CD14-positive monocyte (primary cell): ENCODE measurements at regions not wholly inside any gene's neighbourhood (a gene's known extent, or its start where the extent isn't known, plus 50 kb on each side); places are given as distances from the start of the nearest gene placed in this dataset.

Experiments
- DNase-seq, 3 donors: peaks; one replicate each; pipeline ENCODE4 v3.0.0-alpha.2; 2011 to 2022
- H2AFZ ChIP-seq: 2 replicates; pipeline ENCODE4 v1.6.0; 2012; ENCODE audit warnings: mild to moderate bottlenecking, low read depth, low read length, inconsistent platforms; ENCODE audit not compliant: insufficient read depth, poor library complexity, severe bottlenecking
- H3K27ac ChIP-seq, 2 donors: 1 replicate in 1 of 2; 2 replicates in 1 of 2; pipeline ENCODE4 v1.5.1; 2012 to 2013; ENCODE audit warnings: low read length in 2 of 2, control low read depth in 1 of 2, inconsistent platforms in 1 of 2, low read depth in 1 of 2, mild to moderate bottlenecking in 1 of 2
- H3K27me3 ChIP-seq, 2 donors: one replicate each; pipeline versions ENCODE4 v1.6.0 to v1.6.1; 2011 to 2013; ENCODE audit warnings: low read length in 2 of 2; ENCODE audit not compliant: control insufficient read depth in 2 of 2, insufficient read depth in 2 of 2
- H3K36me3 ChIP-seq, 2 donors: replicated peaks in 1 of 2; 1 replicate in 1 of 2; 2 replicates in 1 of 2; pipeline versions ENCODE4 v1.5.1 to v1.6.1; 2012 to 2013; ENCODE audit warnings: low read length in 2 of 2, control low read depth in 1 of 2, inconsistent platforms in 1 of 2, mild to moderate bottlenecking in 1 of 2; ENCODE audit not compliant: insufficient read depth in 2 of 2, control insufficient read depth in 1 of 2
- H3K4me1 ChIP-seq, 2 donors: 1 replicate in 1 of 2; 2 replicates in 1 of 2; pipeline versions ENCODE4 v1.5.1 to v1.6.1; 2012 to 2013; ENCODE audit warnings: low read length in 2 of 2, control low read depth in 1 of 2, inconsistent platforms in 1 of 2, mild to moderate bottlenecking in 1 of 2, moderate library complexity in 1 of 2; ENCODE audit not compliant: insufficient read depth in 2 of 2, control insufficient read depth in 1 of 2
- H3K4me2 ChIP-seq: replicated peaks from 2 replicates; pipeline ENCODE3; 2012; ENCODE audit warnings: low read length, moderate library complexity, mild to moderate bottlenecking; ENCODE audit not compliant: poor library complexity, severe bottlenecking; ENCODE audit errors: extremely low read depth
- H3K4me3 ChIP-seq, 3 experiments: fragments of 200-600 bp in 1 of 3; sonication (generic) in 1 of 3; replicated peaks in 1 of 3; 1 replicate in 2 of 3; 2 replicates in 1 of 3; pipeline ENCODE4 v1.5.1; 2011 to 2013; ENCODE audit warnings: low read length in 3 of 3, mild to moderate bottlenecking in 3 of 3, control low read depth in 2 of 3, low read depth in 2 of 3, inconsistent platforms in 1 of 3, moderate library complexity in 1 of 3
- H3K79me2 ChIP-seq: 2 replicates; pipeline ENCODE4 v1.6.0; 2012; ENCODE audit warnings: mild to moderate bottlenecking, control low read depth, inconsistent platforms, low read length, moderate library complexity; ENCODE audit not compliant: insufficient read depth
- H3K9ac ChIP-seq: 2 replicates; pipeline ENCODE4 v1.6.0; 2017; ENCODE audit warnings: low read length, mild to moderate bottlenecking; ENCODE audit not compliant: insufficient read depth, poor library complexity, severe bottlenecking
- H3K9me3 ChIP-seq, 2 donors: replicated peaks in 1 of 2; 1 replicate in 1 of 2; 2 replicates in 1 of 2; pipeline versions ENCODE4 v1.5.1 to v1.6.1; 2012 to 2013; ENCODE audit warnings: low read length in 2 of 2, control low read depth in 1 of 2; ENCODE audit not compliant: control insufficient read depth in 1 of 2, insufficient read depth in 1 of 2
- H4K20me1 ChIP-seq: 2 replicates; pipeline ENCODE4 v1.6.0; 2012; ENCODE audit warnings: mild to moderate bottlenecking, low read length, control low read depth, moderate library complexity; ENCODE audit not compliant: insufficient read depth
- H3K27ac Mint-ChIP-seq, 7 donors: one replicate each; pipeline ENCODE4 v1.8.0; 2020; ENCODE audit warnings: mild to moderate bottlenecking in 7 of 7, mixed read lengths in 7 of 7, moderate library complexity in 6 of 7, inconsistent platforms in 2 of 7
- H3K27me3 Mint-ChIP-seq, 3 donors: one replicate each; pipeline ENCODE4 v1.8.0; 2021 to 2022; ENCODE audit warnings: low read depth in 3 of 3, mild to moderate bottlenecking in 3 of 3, mixed read lengths in 3 of 3, moderate library complexity in 3 of 3, inconsistent platforms in 1 of 3
- H3K36me3 Mint-ChIP-seq, 2 donors: one replicate each; pipeline ENCODE4 v1.8.0; 2020; ENCODE audit warnings: mixed read lengths in 2 of 2, inconsistent platforms in 1 of 2, mild to moderate bottlenecking in 1 of 2
- H3K4me1 Mint-ChIP-seq: one replicate; pipeline ENCODE4 v1.8.0; 2020; ENCODE audit warnings: mild to moderate bottlenecking, mixed read lengths
- H3K4me3 Mint-ChIP-seq, 2 donors: one replicate each; pipeline ENCODE4 v1.8.0; 2020; ENCODE audit warnings: mild to moderate bottlenecking in 2 of 2, mixed read lengths in 2 of 2, moderate library complexity in 1 of 2
- H3K9me3 Mint-ChIP-seq, 7 donors: one replicate each; pipeline ENCODE4 v1.8.0; 2020 to 2022; ENCODE audit warnings: mixed read lengths in 7 of 7, mild to moderate bottlenecking in 6 of 7, moderate library complexity in 6 of 7, inconsistent platforms in 2 of 7
- WGBS: methylation state at CpG from one replicate; pipeline ENCODE4 v1.1.5; 2013; ENCODE audit warnings: missing lambda C conversion rate; ENCODE audit not compliant: insufficient coverage; 5-methylcytosine and 5-hydroxymethylcytosine counted together
- intact Hi-C, 2 donors: fragments of 100-400 bp; cut with micrococcal nuclease; formaldehyde crosslinking; loops; one replicate each; pipeline versions ENCODE4 v1.15.0 to v1.15.1; 2023
- TF ChIP-seq, protein P1 (sequence below): fragments of 200-600 bp; IDR thresholded peaks from one replicate; pipeline ENCODE4 v1.8.0; 2022; ENCODE audit warnings: antibody characterized with exemption, mild to moderate bottlenecking

DNA sequence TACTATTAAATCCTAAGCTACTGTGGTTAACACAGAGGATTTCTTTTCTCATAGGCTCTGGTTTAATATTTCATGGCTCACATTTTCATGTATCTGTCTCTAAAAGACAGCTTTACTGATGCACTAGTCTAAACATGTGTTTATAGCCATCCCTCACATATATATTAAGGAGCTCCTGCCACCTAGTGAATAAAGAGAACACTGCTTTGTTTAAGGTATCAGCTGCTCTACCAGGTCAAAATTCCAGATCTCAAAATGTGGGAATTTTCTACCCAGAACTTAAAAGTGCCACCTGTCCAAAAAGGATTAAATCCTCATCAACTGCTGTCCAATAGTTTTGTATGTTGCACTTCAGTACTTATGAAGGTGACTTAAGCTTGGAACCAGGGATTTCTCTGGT, 188.5 kb upstream of the TEX13C start:
- H3K4me1 Mint-ChIP-seq = no peaks in the 10 kb centered on the region
- Histone ChIP-seq H3K36me3 (no peaks in the 10 kb centered on the region), H3K9me3 (no peaks in the 10 kb centered on the region), H3K27ac (no peak overlapping the region), H2AFZ (no peak overlapping the region), H3K4me2 (no peak overlapping the region), H3K27me3 (no peaks in the 10 kb centered on the region), H4K20me1 (no peaks in the 10 kb centered on the region), H3K4me3 (no peak overlapping the region), H3K9ac (no peak overlapping the region), H3K4me1 (no peaks in the 10 kb centered on the region), H3K79me2 (no peaks in the 10 kb centered on the region)
- intact Hi-C loops = no loop called here
- DNase-seq = no peak
- no peaks in the 10 kb centered on the region for H3K27me3 Mint-ChIP-seq
- no peaks in the 10 kb centered on the region for H3K36me3 Mint-ChIP-seq
- no peak overlapping the region for H3K4me3 Mint-ChIP-seq
- H3K27ac Mint-ChIP-seq = no peak overlapping the region
- H3K9me3 Mint-ChIP-seq = peaks cover 2 to 4% (median 2%) of the 10 kb centered on the region in 7 donors
- TF ChIP-seq, protein P1, sequence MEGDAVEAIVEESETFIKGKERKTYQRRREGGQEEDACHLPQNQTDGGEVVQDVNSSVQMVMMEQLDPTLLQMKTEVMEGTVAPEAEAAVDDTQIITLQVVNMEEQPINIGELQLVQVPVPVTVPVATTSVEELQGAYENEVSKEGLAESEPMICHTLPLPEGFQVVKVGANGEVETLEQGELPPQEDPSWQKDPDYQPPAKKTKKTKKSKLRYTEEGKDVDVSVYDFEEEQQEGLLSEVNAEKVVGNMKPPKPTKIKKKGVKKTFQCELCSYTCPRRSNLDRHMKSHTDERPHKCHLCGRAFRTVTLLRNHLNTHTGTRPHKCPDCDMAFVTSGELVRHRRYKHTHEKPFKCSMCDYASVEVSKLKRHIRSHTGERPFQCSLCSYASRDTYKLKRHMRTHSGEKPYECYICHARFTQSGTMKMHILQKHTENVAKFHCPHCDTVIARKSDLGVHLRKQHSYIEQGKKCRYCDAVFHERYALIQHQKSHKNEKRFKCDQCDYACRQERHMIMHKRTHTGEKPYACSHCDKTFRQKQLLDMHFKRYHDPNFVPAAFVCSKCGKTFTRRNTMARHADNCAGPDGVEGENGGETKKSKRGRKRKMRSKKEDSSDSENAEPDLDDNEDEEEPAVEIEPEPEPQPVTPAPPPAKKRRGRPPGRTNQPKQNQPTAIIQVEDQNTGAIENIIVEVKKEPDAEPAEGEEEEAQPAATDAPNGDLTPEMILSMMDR = no peak

DNA sequence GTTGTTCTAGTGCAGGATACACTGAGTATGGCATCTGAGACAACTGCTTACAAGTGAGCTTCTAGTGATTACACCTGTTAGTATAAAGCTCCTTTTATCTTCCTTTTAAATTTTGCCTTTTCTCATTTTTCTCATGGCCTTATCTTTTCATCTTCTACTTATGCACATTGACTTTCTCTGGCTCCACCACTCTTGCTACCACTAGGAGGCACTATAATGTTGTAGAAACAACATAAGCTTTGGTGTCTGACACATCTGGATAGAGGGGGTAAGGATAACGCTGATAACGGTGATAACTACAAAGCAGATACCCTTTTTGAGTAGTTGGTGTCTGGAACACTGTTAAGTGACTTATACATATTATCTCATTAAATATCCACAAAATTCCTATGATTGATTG, 187.4 kb upstream of the TEX13C start:
- Histone ChIP-seq H3K36me3 (no peaks in the 10 kb centered on the region), H3K4me1 (no peaks in the 10 kb centered on the region), H3K4me3 (no peak overlapping the region), H3K79me2 (no peaks in the 10 kb centered on the region), H2AFZ (no peak overlapping the region), H3K4me2 (no peak overlapping the region), H3K27ac (no peak overlapping the region), H3K27me3 (no peaks in the 10 kb centered on the region), H3K9me3 (no peaks in the 10 kb centered on the region), H4K20me1 (no peaks in the 10 kb centered on the region), H3K9ac (no peak overlapping the region)
- no peak overlapping the region for H3K27ac Mint-ChIP-seq
- no peak overlapping the region for H3K4me3 Mint-ChIP-seq
- TF ChIP-seq, protein P1 = peak; percentile 28
- peaks cover 2 to 4% (median 2%) of the 10 kb centered on the region in 7 donors for H3K9me3 Mint-ChIP-seq
- no CpG with 5 or more reads among the region's 2 CpGs for WGBS
- no peaks in the 10 kb centered on the region for H3K4me1 Mint-ChIP-seq
- peak in 1 of 3 donors; percentile 1 for DNase-seq
- no peaks in the 10 kb centered on the region for H3K36me3 Mint-ChIP-seq
- no peaks in the 10 kb centered on the region for H3K27me3 Mint-ChIP-seq
- intact Hi-C loops = no loop called here
